ENCODE measurements at regions not wholly inside any gene's neighbourhood (a gene's known extent, or its start where the extent isn't known, plus 50 kb on each side); places are given as distances from the start of the nearest gene placed in this dataset.

DNA sequence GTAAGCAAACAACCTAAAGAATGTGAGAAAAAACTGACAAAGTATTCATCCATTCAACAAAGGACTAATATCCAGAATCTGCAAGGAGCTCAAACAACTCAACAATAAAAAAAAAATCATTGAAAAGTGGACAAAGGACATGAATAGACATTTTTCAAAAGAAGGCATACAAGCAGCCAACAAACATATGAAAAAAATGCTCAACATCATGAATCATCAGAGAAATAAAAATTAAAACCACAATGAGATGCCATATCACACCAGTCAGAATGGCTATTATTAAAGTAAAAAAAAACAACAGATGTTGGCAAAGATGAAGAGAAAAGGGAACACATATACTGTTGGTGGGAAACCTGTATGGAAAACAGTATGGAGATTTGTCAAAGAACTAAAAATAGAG, 120.7 kb upstream of the ADGRL3 start:
- H3K4me3 ChIP-seq (ENCODE audit: low read length) = no peak overlapping the region
- H3K4me1 ChIP-seq (ENCODE audit: control insufficient read depth, insufficient read depth, low read length) = no peaks in the 10 kb centered on the region
- no peaks in the 10 kb centered on the region for H3K36me3 ChIP-seq (ENCODE audit: control insufficient read depth, insufficient read depth, low read length)
- no peak overlapping the region for H3K27ac ChIP-seq (ENCODE audit: low read length)
- no peak for DNase-seq (ENCODE audit: low read depth, low spot score)
- no peaks in the 10 kb centered on the region for H3K27me3 ChIP-seq (ENCODE audit: control insufficient read depth, insufficient read depth, low read length)
- no peaks in the 10 kb centered on the region for H3K9me3 ChIP-seq (ENCODE audit: control insufficient read depth, insufficient read depth, low read length)

GRCh38 chr4:61079976-61080375, 120.2 kb upstream of the ADGRL3 start:
- H3K36me3 ChIP-seq (ENCODE audit: control insufficient read depth, insufficient read depth, low read length) = no peaks in the 10 kb centered on the region
- no peaks in the 10 kb centered on the region for H3K9me3 ChIP-seq (ENCODE audit: control insufficient read depth, insufficient read depth, low read length)
- H3K27me3 ChIP-seq (ENCODE audit: control insufficient read depth, insufficient read depth, low read length) = no peaks in the 10 kb centered on the region
- H3K4me3 ChIP-seq (ENCODE audit: low read length) = no peak overlapping the region
- H3K27ac ChIP-seq (ENCODE audit: low read length) = no peak overlapping the region
- WGBS (ENCODE audit: insufficient coverage, insufficient read length) = no CpG with 5 or more reads among the region's 2 CpGs
- DNase-seq (ENCODE audit: low read depth, low spot score) = no peak
- H3K4me1 ChIP-seq (ENCODE audit: control insufficient read depth, insufficient read depth, low read length) = no peaks in the 10 kb centered on the region

GRCh38 chr4:61085534-61085933, 114.6 kb upstream of the ADGRL3 start:
- Histone ChIP-seq H3K9me3 (ENCODE audit: control insufficient read depth, insufficient read depth, low read length) (no peaks in the 10 kb centered on the region), H3K27ac (ENCODE audit: low read length) (no peak overlapping the region), H3K36me3 (ENCODE audit: control insufficient read depth, insufficient read depth, low read length) (no peaks in the 10 kb centered on the region), H3K4me1 (ENCODE audit: control insufficient read depth, insufficient read depth, low read length) (no peaks in the 10 kb centered on the region), H3K27me3 (ENCODE audit: control insufficient read depth, insufficient read depth, low read length) (no peaks in the 10 kb centered on the region), H3K4me3 (ENCODE audit: low read length) (no peak overlapping the region)
- 100% methylated on average over 2 of the region's 2 CpGs for WGBS (ENCODE audit: insufficient coverage, insufficient read length)
- DNase-seq (ENCODE audit: low read depth, low spot score) = no peak

DNA sequence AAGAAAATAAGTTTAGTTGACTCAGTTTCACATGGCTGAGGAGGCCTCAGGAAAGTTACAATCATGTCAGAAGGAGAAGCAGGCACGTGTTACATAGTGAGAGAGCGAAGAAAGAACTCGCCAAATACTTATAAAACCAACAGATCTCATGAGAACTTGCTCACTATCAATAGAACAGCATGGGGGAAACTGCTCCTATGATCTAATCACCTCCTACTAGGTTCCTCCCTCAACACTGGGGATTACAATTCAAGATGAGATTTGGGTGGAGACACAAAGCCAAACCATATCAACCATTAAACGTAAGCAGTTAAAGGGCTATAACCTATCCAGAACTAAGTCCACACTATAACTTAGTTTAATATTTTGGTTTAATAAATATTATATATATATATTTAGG, 113.8 kb upstream of the ADGRL3 start:
- no peaks in the 10 kb centered on the region for H3K27me3 ChIP-seq (ENCODE audit: control insufficient read depth, insufficient read depth, low read length)
- H3K4me3 ChIP-seq (ENCODE audit: low read length) = no peak overlapping the region

DNA sequence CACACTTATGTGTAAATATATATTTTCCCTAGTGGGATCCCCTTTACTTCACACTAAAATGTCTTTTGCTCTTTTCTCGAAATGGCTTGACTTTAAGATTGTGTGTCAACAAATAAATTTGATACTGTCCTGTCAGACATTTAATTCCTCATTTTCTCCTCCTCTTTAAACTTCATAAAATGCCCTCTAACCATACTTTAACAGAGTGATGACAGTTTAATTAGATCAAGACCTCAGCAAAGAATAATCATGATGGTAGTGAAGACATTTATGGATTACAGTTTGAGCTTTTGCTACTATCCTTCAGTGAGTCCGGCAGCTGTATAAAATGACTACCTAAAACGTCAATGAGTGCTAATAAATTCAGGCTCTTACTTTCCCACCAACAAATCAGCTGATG, 113.1 kb upstream of the ADGRL3 start:
- no peaks in the 10 kb centered on the region for H3K27me3 ChIP-seq (ENCODE audit: control insufficient read depth, insufficient read depth, low read length)
- no peaks in the 10 kb centered on the region for H3K4me1 ChIP-seq (ENCODE audit: control insufficient read depth, insufficient read depth, low read length)
- no CpG with 5 or more reads among the region's 3 CpGs for WGBS (ENCODE audit: insufficient coverage, insufficient read length)
- DNase-seq (ENCODE audit: low read depth, low spot score) = no peak
- no peaks in the 10 kb centered on the region for H3K36me3 ChIP-seq (ENCODE audit: control insufficient read depth, insufficient read depth, low read length)
- no peak overlapping the region for H3K27ac ChIP-seq (ENCODE audit: low read length)
- H3K4me3 ChIP-seq (ENCODE audit: low read length) = no peak overlapping the region
- H3K9me3 ChIP-seq (ENCODE audit: control insufficient read depth, insufficient read depth, low read length) = no peaks in the 10 kb centered on the region

More for the DNA sequence above, 113.8 kb upstream of the ADGRL3 start:
- Histone ChIP-seq H3K27ac (ENCODE audit: low read length) (no peak overlapping the region), H3K9me3 (ENCODE audit: control insufficient read depth, insufficient read depth, low read length) (no peaks in the 10 kb centered on the region), H3K36me3 (ENCODE audit: control insufficient read depth, insufficient read depth, low read length) (no peaks in the 10 kb centered on the region), H3K4me1 (ENCODE audit: control insufficient read depth, insufficient read depth, low read length) (no peaks in the 10 kb centered on the region)
- DNase-seq (ENCODE audit: low read depth, low spot score) = no peak
- no CpG with 5 or more reads among the region's 4 CpGs for WGBS (ENCODE audit: insufficient coverage, insufficient read length)

GRCh38 chr4:61094854-61095598, 105.1 kb upstream of the ADGRL3 start:
- Histone ChIP-seq H3K4me3 (ENCODE audit: low read length) (no peak overlapping the region), H3K27ac (ENCODE audit: low read length) (no peak overlapping the region), H3K27me3 (ENCODE audit: control insufficient read depth, insufficient read depth, low read length) (no peaks in the 10 kb centered on the region), H3K9me3 (ENCODE audit: control insufficient read depth, insufficient read depth, low read length) (no peaks in the 10 kb centered on the region), H3K36me3 (ENCODE audit: control insufficient read depth, insufficient read depth, low read length) (no peaks in the 10 kb centered on the region), H3K4me1 (ENCODE audit: control insufficient read depth, insufficient read depth, low read length) (no peaks in the 10 kb centered on the region)
- WGBS (ENCODE audit: insufficient coverage, insufficient read length) = no CpG with 5 or more reads among the region's 6 CpGs
- no peak for DNase-seq (ENCODE audit: low read depth, low spot score)

- no peaks in the 10 kb centered on the region for H3K27me3 ChIP-seq (ENCODE audit: control insufficient read depth, insufficient read depth, low read length)
- H3K4me1 ChIP-seq (ENCODE audit: control insufficient read depth, insufficient read depth, low read length) = peaks cover 2% of the 10 kb centered on the region; the same call in 1 of the 2 replicates
- no peak overlapping the region for H3K4me3 ChIP-seq (ENCODE audit: low read length)
- H3K9me3 ChIP-seq (ENCODE audit: control insufficient read depth, insufficient read depth, low read length) = no peaks in the 10 kb centered on the region
- DNase-seq (ENCODE audit: low read depth, low spot score) = no peak
- no peak overlapping the region for H3K27ac ChIP-seq (ENCODE audit: low read length)
- no CpG with 5 or more reads among the region's 3 CpGs for whole genome bisulfite sequencing (ENCODE audit: insufficient coverage, insufficient read length)
- H3K36me3 ChIP-seq (ENCODE audit: control insufficient read depth, insufficient read depth, low read length) = no peaks in the 10 kb centered on the region
Measured at GRCh38 chr4:61128682-61129081, 71.4 kb upstream of the ADGRL3 start.

GRCh38 chr4:61129971-61130370, 70.2 kb upstream of the ADGRL3 start:
- Histone ChIP-seq H3K4me1 (ENCODE audit: control insufficient read depth, insufficient read depth, low read length) (peaks cover 2% of the 10 kb centered on the region; the same call in 1 of the 2 replicates), H3K36me3 (ENCODE audit: control insufficient read depth, insufficient read depth, low read length) (no peaks in the 10 kb centered on the region), H3K4me3 (ENCODE audit: low read length) (no peak overlapping the region), H3K27me3 (ENCODE audit: control insufficient read depth, insufficient read depth, low read length) (no peaks in the 10 kb centered on the region), H3K27ac (ENCODE audit: low read length) (no peak overlapping the region), H3K9me3 (ENCODE audit: control insufficient read depth, insufficient read depth, low read length) (no peaks in the 10 kb centered on the region)
- no peak for DNase-seq (ENCODE audit: low read depth, low spot score)
- no CpG with 5 or more reads among the region's 5 CpGs for WGBS (ENCODE audit: insufficient coverage, insufficient read length)

DNA sequence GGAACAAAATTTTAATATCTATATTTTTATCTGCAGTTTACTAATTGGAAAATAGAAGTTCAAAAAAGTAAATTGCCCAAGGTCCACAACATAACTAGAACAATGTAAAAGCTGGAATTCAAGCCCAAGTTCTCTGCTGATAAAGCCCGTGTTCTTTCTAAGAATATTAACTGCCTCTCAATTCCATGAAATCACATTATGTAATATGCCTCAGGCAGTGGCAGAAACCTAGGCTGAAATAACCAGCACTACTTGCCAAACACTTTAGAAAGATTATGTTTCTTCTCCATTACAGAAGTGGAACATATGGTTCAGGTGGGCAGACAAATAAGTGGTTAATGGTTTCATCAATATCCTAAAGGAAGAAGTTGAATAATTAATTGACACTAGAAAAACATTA, 56.7 kb upstream of the ADGRL3 start:
- H3K4me3 ChIP-seq (ENCODE audit: low read length) = no peak overlapping the region
- H3K36me3 ChIP-seq (ENCODE audit: control insufficient read depth, insufficient read depth, low read length) = no peaks in the 10 kb centered on the region
- no CpG with 5 or more reads among the region's 1 CpG for WGBS (ENCODE audit: insufficient coverage, insufficient read length)
- H3K27me3 ChIP-seq (ENCODE audit: control insufficient read depth, insufficient read depth, low read length) = no peaks in the 10 kb centered on the region
- no peak overlapping the region for H3K27ac ChIP-seq (ENCODE audit: low read length)
- no peaks in the 10 kb centered on the region for H3K9me3 ChIP-seq (ENCODE audit: control insufficient read depth, insufficient read depth, low read length)
- H3K4me1 ChIP-seq (ENCODE audit: control insufficient read depth, insufficient read depth, low read length) = no peaks in the 10 kb centered on the region
- no peak for DNase-seq (ENCODE audit: low read depth, low spot score)

DNA sequence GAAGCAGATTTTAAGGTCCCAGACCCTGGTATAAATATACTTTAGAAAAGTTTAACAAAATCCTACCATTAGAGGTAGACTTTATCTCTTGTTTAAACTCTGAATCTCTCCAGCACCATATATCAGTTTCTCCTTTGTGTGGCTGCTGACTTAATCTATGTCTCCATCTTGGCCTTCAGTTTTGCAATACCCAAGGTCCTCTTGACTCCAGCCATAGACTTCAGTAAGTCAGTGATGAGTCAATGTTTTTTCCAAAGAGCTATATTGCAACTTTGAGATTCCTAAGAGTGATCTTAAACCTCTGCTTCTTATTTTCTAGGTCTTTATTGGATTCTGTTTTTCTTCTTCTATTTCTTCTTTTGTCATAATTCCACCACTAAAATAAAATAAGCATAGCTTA, 50.8 kb upstream of the ADGRL3 start:
- no peaks in the 10 kb centered on the region for H3K27me3 ChIP-seq (ENCODE audit: control insufficient read depth, insufficient read depth, low read length)
- no peaks in the 10 kb centered on the region for H3K9me3 ChIP-seq (ENCODE audit: control insufficient read depth, insufficient read depth, low read length)
- no peaks in the 10 kb centered on the region for H3K4me1 ChIP-seq (ENCODE audit: control insufficient read depth, insufficient read depth, low read length)
- H3K27ac ChIP-seq (ENCODE audit: low read length) = no peak overlapping the region
- no peak overlapping the region for H3K4me3 ChIP-seq (ENCODE audit: low read length)
- DNase-seq (ENCODE audit: low read depth, low spot score) = no peak
- H3K36me3 ChIP-seq (ENCODE audit: control insufficient read depth, insufficient read depth, low read length) = no peaks in the 10 kb centered on the region

All from iPS DF 6.9 (cell line).